ENCODE measurements at regions not wholly inside any gene's neighbourhood (a gene's known extent, or its start where the extent isn't known, plus 50 kb on each side); places are given as distances from the start of the nearest gene placed in this dataset.

GRCh38 chr3:65231544-65231943, 543.7 kb upstream of the ADAMTS9 start:
- Histone ChIP-seq H3K27ac (replicated peaks) (no peak overlapping the region), H3K27me3 (ENCODE audit: insufficient read depth, poor library complexity, severe bottlenecking) (no peaks in the 10 kb centered on the region), H3K4me3 (replicated peaks; ENCODE audit: insufficient read depth, low read length) (no peak overlapping the region)
- TF ChIP-seq REST (IDR thresholded peaks at IDR 0.05; ENCODE audit: insufficient replicate concordance, low read depth) = no peak
- no peak for TF ChIP-seq POLR2AphosphoS5 (IDR thresholded peaks at IDR 0.05; ENCODE audit: low read depth)
- TF ChIP-seq GABPA (IDR thresholded peaks at IDR 0.05; ENCODE audit: low read depth) = no peak
- TF ChIP-seq CTCF (IDR thresholded peaks at IDR 0.05; ENCODE audit: insufficient read depth, low read length) = no peak
- TF ChIP-seq SPI1 (IDR thresholded peaks at IDR 0.05; ENCODE audit: borderline replicate concordance, low read depth) = no peak
- DNase-seq (ENCODE audit: low read depth in 1 of 2, low spot score in 1 of 2) = no peak

- no peak for DNase-seq (ENCODE audit: low read depth in 1 of 2, low spot score in 1 of 2)
- TF ChIP-seq SPI1 (IDR thresholded peaks at IDR 0.05; ENCODE audit: borderline replicate concordance, low read depth) (no peak), CTCF (IDR thresholded peaks at IDR 0.05; ENCODE audit: insufficient read depth, low read length) (no peak), GABPA (IDR thresholded peaks at IDR 0.05; ENCODE audit: low read depth) (no peak), POLR2AphosphoS5 (IDR thresholded peaks at IDR 0.05; ENCODE audit: low read depth) (no peak), REST (IDR thresholded peaks at IDR 0.05; ENCODE audit: insufficient replicate concordance, low read depth) (no peak)
- H3K27me3 ChIP-seq (ENCODE audit: insufficient read depth, poor library complexity, severe bottlenecking) = no peaks in the 10 kb centered on the region
- no peak overlapping the region for H3K27ac ChIP-seq (replicated peaks)
- no peak overlapping the region for H3K4me3 ChIP-seq (replicated peaks; ENCODE audit: insufficient read depth, low read length)
These were observed 542.7 kb upstream of the ADAMTS9 start for GRCh38 chr3:65230261-65231139.

- TF ChIP-seq SPI1 (IDR thresholded peaks at IDR 0.05; ENCODE audit: borderline replicate concordance, low read depth) (0 out of 2 replicates have a peak, but pooled peaks have one; percentile 24), REST (IDR thresholded peaks at IDR 0.05; ENCODE audit: insufficient replicate concordance, low read depth) (no peak)
- Histone ChIP-seq H3K27me3 (ENCODE audit: insufficient read depth, poor library complexity, severe bottlenecking) (no peaks in the 10 kb centered on the region), H3K4me3 (replicated peaks; ENCODE audit: insufficient read depth, low read length) (no peak overlapping the region), H3K27ac (replicated peaks) (no peak overlapping the region)
- DNase-seq (ENCODE audit: low read depth in 1 of 2, low spot score in 1 of 2) = no peak
These were observed 538.5 kb upstream of the ADAMTS9 start for GRCh38 chr3:65226287-65226686.

Data from HL-60 (cell line).